Stomach (tissue), 8 donors: ENCODE measurements at regions not wholly inside any gene's neighbourhood (a gene's known extent, or its start where the extent isn't known, plus 50 kb on each side); places are given as distances from the start of the nearest gene placed in this dataset.
A peak's percentile ranks its signal among the peaks of the same experiment; 100 is the strongest.

Experiments
- DNase-seq, 2 donors: peaks; one replicate each; pipeline versions ENCODE4 v3.0.0 to v3.0.0-alpha.2; 2013 to 2019
- H3K27ac ChIP-seq, 5 donors: fragments of 200-600 bp in 4 of 5; sonication (generic) in 4 of 5; one replicate each; pipeline ENCODE4 v1.5.1; 2013 to 2019; ENCODE audit warnings: mild to moderate bottlenecking in 1 of 5, moderate library complexity in 1 of 5
- H3K27me3 ChIP-seq, 3 donors: fragments of 200-600 bp; sonication (generic); one replicate each; pipeline ENCODE4 v1.5.1; 2017 to 2019; ENCODE audit warnings: mixed run types in 1 of 3
- H3K36me3 ChIP-seq, 4 donors: fragments of 200-600 bp; sonication (generic); 1 replicate in 3 of 4; 2 replicates in 1 of 4; pipeline ENCODE4 v1.5.1; 2016 to 2019
- H3K4me1 ChIP-seq, 4 donors: fragments of 200-600 bp; sonication (generic); one replicate each; pipeline ENCODE4 v1.5.1; 2016 to 2019
- H3K4me3 ChIP-seq, 4 donors: fragments of 200-600 bp; sonication (generic) in 3 of 4; one replicate each; pipeline ENCODE4 v1.5.1; 2016 to 2019; ENCODE audit warnings: mild to moderate bottlenecking in 1 of 4
- H3K9me3 ChIP-seq, 4 donors: fragments of 200-600 bp; sonication (generic); one replicate each; pipeline ENCODE4 v1.5.1; 2016 to 2019
- CTCF ChIP-seq, 7 experiments: fragments of 450-650 bp in 4 of 7; fragments of 200-600 bp in 3 of 7; sonication (generic) in 3 of 7; IDR thresholded peaks; one replicate each; pipeline ENCODE4 v1.5.1; 2016 to 2019; ENCODE audit warnings: antibody characterized with exemption in 7 of 7, control low read depth in 2 of 7, mild to moderate bottlenecking in 1 of 7
- EP300 ChIP-seq: sonication (generic); formaldehyde crosslinking; IDR thresholded peaks from one replicate; pipeline ENCODE4 v1.6.1; 2017; ENCODE audit warnings: antibody characterized with exemption
- POLR2A ChIP-seq, 4 donors: fragments of 450-650 bp; IDR thresholded peaks; one replicate each; pipeline ENCODE4 v1.6.1; 2016; ENCODE audit warnings: antibody characterized with exemption in 4 of 4, control low read depth in 2 of 4, mild to moderate bottlenecking in 1 of 4, moderate library complexity in 1 of 4
- POLR2AphosphoS5 ChIP-seq, 3 donors: sonication (generic); formaldehyde crosslinking; IDR thresholded peaks; one replicate each; pipeline ENCODE4 v1.6.1; 2016; ENCODE audit warnings: antibody characterized with exemption in 3 of 3
- WGBS, 5 donors: extraction: QIAGEN DNeasy Blood & Tissue Kit in 3 of 5; methylation state at CpG; one replicate each; pipeline versions ENCODE4 v1.1.5 to v1.1.7; 2013 to 2018; 5-methylcytosine and 5-hydroxymethylcytosine counted together
- intact Hi-C: fragments of 100-400 bp; cut with DNase I; formaldehyde crosslinking; loops from one replicate; pipeline ENCODE4 v1.15.1; 2023; ENCODE audit warnings: low total_unique reads
- donor health status: healthy with polysubstance abuse.
- donor health status: Bipolar disorder and iron deficiency.
- donor health status: healthy.

- peaks cover 0 to 49% (median 23%) of the 10 kb centered on the region in 3 donors for H3K27me3 ChIP-seq
Observed at GRCh38 chr1:13896932-13897331, 196.9 kb downstream of the PRDM2 start.

GRCh38 chr1:13898406-13898805, 198.4 kb downstream of the PRDM2 start:
- intact Hi-C loops, result no loop called here
- Histone ChIP-seq H3K4me1 (peaks cover 0 to 4% (median 1%) of the 10 kb centered on the region in 4 donors), H3K9me3 (no peaks in the 10 kb centered on the region), H3K27ac (no peak overlapping the region), H3K27me3 (peaks cover 0 to 34% (median 8%) of the 10 kb centered on the region in 3 donors), H3K36me3 (no peaks in the 10 kb centered on the region), H3K4me3 (no peak overlapping the region)
- TF ChIP-seq POLR2A (IDR thresholded peaks at IDR 0.05), result no peak
- TF ChIP-seq EP300, result no peak
- TF ChIP-seq CTCF (IDR thresholded peaks at IDR 0.05), result no peak
- TF ChIP-seq POLR2AphosphoS5 (IDR thresholded peaks at IDR 0.05), result no peak
- DNase-seq, result no peak
- WGBS, 5 donors, result 51 to 80% (median 76%) methylated on average over 6 of the region's 6 CpGs

More at GRCh38 chr1:13896932-13897331, 196.9 kb downstream of the PRDM2 start:
- Histone ChIP-seq H3K36me3 (no peaks in the 10 kb centered on the region), H3K27ac (no peak overlapping the region), H3K4me3 (no peak overlapping the region), H3K9me3 (no peaks in the 10 kb centered on the region), H3K4me1 (peaks cover 0 to 19% (median 10%) of the 10 kb centered on the region in 4 donors)
- intact Hi-C loops, result no loop called here
- TF ChIP-seq CTCF (IDR thresholded peaks at IDR 0.05), result no peak
- no peak for TF ChIP-seq POLR2AphosphoS5 (IDR thresholded peaks at IDR 0.05)
- TF ChIP-seq EP300, result no peak
- no peak for TF ChIP-seq POLR2A (IDR thresholded peaks at IDR 0.05)
- 55 to 78% (median 73%) methylated on average over 2 of the region's 2 CpGs for WGBS, 5 donors
- no peak for DNase-seq

- H3K4me3 ChIP-seq, result no peak overlapping the region
- no peaks in the 10 kb centered on the region for H3K4me1 ChIP-seq
- no peaks in the 10 kb centered on the region for H3K36me3 ChIP-seq
- 77 to 90% (median 86%) methylated on average over 7 of the region's 7 CpGs for WGBS, 5 donors
- TF ChIP-seq POLR2AphosphoS5 (IDR thresholded peaks at IDR 0.05) (no peak), EP300 (no peak)
- DNase-seq, result no peak
- no peak overlapping the region for H3K27ac ChIP-seq
- H3K27me3 ChIP-seq, result peaks cover 0 to 19% (median 0%) of the 10 kb centered on the region in 3 donors
- H3K9me3 ChIP-seq, result peaks cover 0 to 6% (median 0%) of the 10 kb centered on the region in 4 donors
- intact Hi-C loops, result no loop called here
Observed at GRCh38 chr1:13899856-13900255, 199.9 kb downstream of the PRDM2 start.

- no peak overlapping the region for H3K4me3 ChIP-seq
- peaks cover 0 to 6% (median 0%) of the 10 kb centered on the region in 4 donors for H3K9me3 ChIP-seq
- no peaks in the 10 kb centered on the region for H3K4me1 ChIP-seq
- intact Hi-C loops, result no loop called here
- peak overlapping the region in 1 of 5 donors; percentile 22 for H3K27ac ChIP-seq
- H3K27me3 ChIP-seq, result peaks cover 0 to 12% (median 0%) of the 10 kb centered on the region in 3 donors
- no peak for DNase-seq
- TF ChIP-seq CTCF (IDR thresholded peaks at IDR 0.05), result no peak
- TF ChIP-seq POLR2A (IDR thresholded peaks at IDR 0.05), result no peak
- TF ChIP-seq EP300, result no peak
- no peak for TF ChIP-seq POLR2AphosphoS5 (IDR thresholded peaks at IDR 0.05)
- H3K36me3 ChIP-seq, result no peaks in the 10 kb centered on the region
- 50 to 78% (median 68%) methylated on average over 1 of the region's 1 CpG for WGBS, 5 donors
Observed at GRCh38 chr1:13900583-13900982, 200.6 kb downstream of the PRDM2 start.

- WGBS, 5 donors, result 25 to 36% (median 27%) methylated on average over 10 of the region's 10 CpGs
- Histone ChIP-seq H3K27ac (peak overlapping the region in 1 of 5 donors; percentile 22), H3K9me3 (peaks cover 0 to 6% (median 0%) of the 10 kb centered on the region in 4 donors), H3K27me3 (peaks cover 0 to 11% (median 0%) of the 10 kb centered on the region in 3 donors), H3K4me3 (no peak overlapping the region), H3K4me1 (no peaks in the 10 kb centered on the region), H3K36me3 (no peaks in the 10 kb centered on the region)
- no peak for DNase-seq
- no peak for TF ChIP-seq EP300
- no peak for TF ChIP-seq CTCF (IDR thresholded peaks at IDR 0.05)
- TF ChIP-seq POLR2A (IDR thresholded peaks at IDR 0.05), result no peak
- TF ChIP-seq POLR2AphosphoS5 (IDR thresholded peaks at IDR 0.05), result no peak
- intact Hi-C loops, result no loop called here
Observed at GRCh38 chr1:13901039-13901438, 201.1 kb downstream of the PRDM2 start.
